OCI-LY7 (cell line): ENCODE measurements at regions not wholly inside any gene's neighbourhood (a gene's known extent, or its start where the extent isn't known, plus 50 kb on each side); places are given as distances from the start of the nearest gene placed in this dataset.

Experiments
- CTCF ChIP-seq: fragments of 200-600 bp; sonication (generic); conservative IDR thresholded peaks from 2 replicates; pipeline ENCODE4 v1.5.1; 2014; ENCODE audit warnings: mild to moderate bottlenecking, antibody characterized with exemption, low read length, moderate library complexity, mixed read lengths
- EZH2phosphoT487 ChIP-seq: fragments of 200-600 bp; sonication (generic); IDR thresholded peaks from 2 replicates; pipeline ENCODE4 v1.6.1; 2018; ENCODE audit warnings: low read depth, borderline replicate concordance, mild to moderate bottlenecking, mixed run types, antibody characterized with exemption, low read length, moderate library complexity, mixed read lengths

GRCh38 chr2:188813857-188814256 is 160.3 kb upstream of the COL3A1 start:
- TF ChIP-seq CTCF (no peak), EZH2phosphoT487 (no peak)
